HUES6 (cell line): ENCODE measurements at regions not wholly inside any gene's neighbourhood (a gene's known extent, or its start where the extent isn't known, plus 50 kb on each side); places are given as distances from the start of the nearest gene placed in this dataset.

Experiments used
- H3K27ac ChIP-seq: 2 replicates; pipeline ENCODE4 v1.7.0; 2013; ENCODE audit warnings: low read depth, mild to moderate bottlenecking, low read length, inconsistent platforms
- H3K27me3 ChIP-seq: 2 replicates; pipeline ENCODE4 v1.6.1; 2013; ENCODE audit warnings: low read length; ENCODE audit not compliant: control insufficient read depth, insufficient read depth
- H3K36me3 ChIP-seq: 2 replicates; pipeline ENCODE4 v1.6.1; 2013; ENCODE audit warnings: low read length; ENCODE audit not compliant: control insufficient read depth, insufficient read depth
- H3K4me1 ChIP-seq: 2 replicates; pipeline ENCODE4 v1.6.1; 2013; ENCODE audit warnings: low read length; ENCODE audit not compliant: control insufficient read depth, insufficient read depth
- H3K4me3 ChIP-seq: 2 replicates; pipeline ENCODE4 v1.5.1; 2013; ENCODE audit warnings: low read depth, low read length
- H3K9ac ChIP-seq: one replicate; pipeline ENCODE4 v1.6.1; 2013; ENCODE audit warnings: mild to moderate bottlenecking, low read length
- H3K9me3 ChIP-seq: 2 replicates; pipeline ENCODE4 v1.6.1; 2013; ENCODE audit warnings: low read depth, low read length; ENCODE audit not compliant: control insufficient read depth, insufficient read depth

- H3K9me3 ChIP-seq, result no peaks in the 10 kb centered on the region; the same call in 1 of the 2 replicates
- H3K4me1 ChIP-seq, result no peaks in the 10 kb centered on the region
- H3K9ac ChIP-seq, result no peak overlapping the region
- no peak overlapping the region for H3K27ac ChIP-seq
- H3K4me3 ChIP-seq, result no peak overlapping the region
- no peaks in the 10 kb centered on the region; the same call in 1 of the 2 replicates for H3K27me3 ChIP-seq
- no peaks in the 10 kb centered on the region for H3K36me3 ChIP-seq
Observed at GRCh38 chr5:135279328-135279727, 119.7 kb downstream of the MACROH2A1 start.

DNA sequence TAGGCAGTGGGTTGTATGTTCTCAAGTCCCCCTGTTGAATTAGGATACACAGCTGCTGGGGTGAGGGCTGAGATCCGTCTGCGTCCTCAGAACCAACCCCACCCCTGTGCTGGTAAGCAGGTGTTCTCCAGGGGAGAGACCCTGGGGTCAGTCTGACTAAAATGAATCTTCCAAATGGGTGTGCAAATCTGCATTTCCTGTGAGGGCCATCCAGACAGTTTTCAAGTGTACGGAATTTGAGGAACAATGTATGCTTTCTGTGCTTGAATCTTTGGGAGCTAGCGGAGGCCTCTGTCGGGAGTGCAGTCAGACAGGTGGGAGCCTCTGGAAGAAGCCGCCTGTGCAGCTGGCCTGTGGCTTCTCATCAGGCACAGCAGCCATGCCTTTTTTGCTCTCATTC lies 122.9 kb downstream of the MACROH2A1 start:
- no peaks in the 10 kb centered on the region; the same call in 1 of the 2 replicates for H3K4me1 ChIP-seq
- H3K9me3 ChIP-seq, result no peaks in the 10 kb centered on the region; the same call in 1 of the 2 replicates
- H3K9ac ChIP-seq, result no peak overlapping the region
- no peaks in the 10 kb centered on the region; the same call in 1 of the 2 replicates for H3K27me3 ChIP-seq
- H3K27ac ChIP-seq, result no peak overlapping the region
- H3K4me3 ChIP-seq, result no peak overlapping the region
- H3K36me3 ChIP-seq, result no peaks in the 10 kb centered on the region

GRCh38 chr5:135273212-135273611 lies 125.8 kb downstream of the MACROH2A1 start:
- Histone ChIP-seq H3K9me3 (no peaks in the 10 kb centered on the region), H3K36me3 (no peaks in the 10 kb centered on the region)

GRCh38 chr5:135272311-135272805 lies 126.7 kb downstream of the MACROH2A1 start:
- Histone ChIP-seq H3K9ac (peak overlapping the region; percentile 41), H3K9me3 (no peaks in the 10 kb centered on the region), H3K4me3 (no peak overlapping the region), H3K36me3 (no peaks in the 10 kb centered on the region), H3K27me3 (no peaks in the 10 kb centered on the region), H3K4me1 (no peaks in the 10 kb centered on the region; the same call in 1 of the 2 replicates), H3K27ac (no peak overlapping the region)

More at GRCh38 chr5:135273212-135273611, 125.8 kb downstream of the MACROH2A1 start:
- Histone ChIP-seq H3K4me3 (no peak overlapping the region), H3K27me3 (no peaks in the 10 kb centered on the region), H3K27ac (no peak overlapping the region), H3K4me1 (no peaks in the 10 kb centered on the region; the same call in 1 of the 2 replicates), H3K9ac (no peak overlapping the region)

DNA sequence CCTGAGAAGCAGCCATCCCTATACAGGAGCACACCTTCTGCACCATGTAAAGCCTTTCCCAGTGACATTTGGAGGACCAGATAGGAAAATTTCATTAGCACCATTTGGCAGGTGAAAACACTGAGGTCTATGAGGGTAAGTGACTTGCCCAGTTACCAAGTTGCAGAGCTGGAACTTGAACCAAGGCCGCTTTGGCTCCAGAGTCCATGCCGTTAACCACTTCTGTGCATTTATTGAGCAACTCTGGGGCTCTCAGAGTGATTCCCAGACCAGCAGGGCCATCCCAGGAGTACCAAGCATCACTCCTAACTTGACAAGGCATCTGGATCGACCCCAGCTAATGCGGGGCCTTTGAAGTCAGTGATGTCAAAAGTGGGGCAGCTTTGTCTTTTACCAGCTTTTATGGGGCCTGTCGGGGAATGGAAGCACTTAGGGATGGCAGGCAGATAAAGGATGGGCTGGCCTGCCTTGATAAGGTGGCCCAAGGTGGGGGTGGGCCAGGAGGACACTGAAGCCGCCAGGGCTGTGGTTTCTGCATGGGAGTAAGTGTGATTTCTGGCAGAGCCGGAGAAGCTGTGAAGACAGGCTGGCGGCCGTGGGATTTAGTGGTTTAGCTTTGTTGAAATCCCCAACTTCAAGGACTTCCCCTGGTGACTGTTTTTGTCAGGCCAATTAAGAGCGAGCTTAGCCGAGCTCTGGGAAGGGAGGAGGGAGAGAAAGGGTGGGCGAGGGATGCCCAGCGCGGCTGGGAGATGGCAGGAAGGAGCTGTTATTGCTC lies 127.3 kb downstream of the MACROH2A1 start:
- Histone ChIP-seq H3K4me3 (no peak overlapping the region), H3K27ac (no peak overlapping the region), H3K9me3 (no peaks in the 10 kb centered on the region), H3K36me3 (no peaks in the 10 kb centered on the region), H3K9ac (peak overlapping the region; percentile 41), H3K27me3 (no peaks in the 10 kb centered on the region), H3K4me1 (no peaks in the 10 kb centered on the region; the same call in 1 of the 2 replicates)

- H3K4me3 ChIP-seq, result no peak overlapping the region
- peaks cover 3% of the 10 kb centered on the region; the same call in 1 of the 2 replicates for H3K4me1 ChIP-seq
- H3K9ac ChIP-seq, result no peak overlapping the region
- no peaks in the 10 kb centered on the region for H3K9me3 ChIP-seq
- H3K27ac ChIP-seq, result no peak overlapping the region
- no peaks in the 10 kb centered on the region for H3K27me3 ChIP-seq
- no peaks in the 10 kb centered on the region for H3K36me3 ChIP-seq
Observed at GRCh38 chr5:135269931-135270421, 129.1 kb downstream of the MACROH2A1 start.

GRCh38 chr5:135269199-135269598 lies 129.8 kb downstream of the MACROH2A1 start:
- Histone ChIP-seq H3K9ac (no peak overlapping the region), H3K27ac (no peak overlapping the region), H3K9me3 (no peaks in the 10 kb centered on the region), H3K27me3 (no peaks in the 10 kb centered on the region), H3K4me1 (peaks cover 3% of the 10 kb centered on the region; the same call in 1 of the 2 replicates), H3K36me3 (no peaks in the 10 kb centered on the region), H3K4me3 (no peak overlapping the region)

DNA sequence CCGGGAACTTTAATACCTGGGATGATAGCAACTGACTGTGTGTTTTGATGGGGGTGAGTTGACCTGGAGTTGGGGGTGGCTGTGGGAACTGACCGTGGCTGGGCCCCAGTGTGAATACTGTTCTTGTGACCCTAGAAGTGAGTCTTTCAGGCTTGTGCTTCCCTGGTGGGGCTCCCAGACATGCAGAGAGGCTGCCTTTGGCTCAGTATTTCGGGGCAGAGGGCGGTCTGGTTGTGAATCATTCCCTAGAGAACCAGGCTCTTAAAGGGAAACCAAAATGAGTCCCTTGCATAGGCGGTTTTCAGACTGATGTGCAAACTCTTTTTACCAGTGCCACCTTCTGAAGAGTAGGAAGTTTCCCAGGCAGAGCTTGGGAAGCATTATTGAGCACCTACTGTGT lies 132.1 kb downstream of the MACROH2A1 start:
- Histone ChIP-seq H3K9me3 (peaks cover 3% of the 10 kb centered on the region; the same call in 1 of the 2 replicates), H3K9ac (no peak overlapping the region), H3K27ac (no peak overlapping the region)

DNA sequence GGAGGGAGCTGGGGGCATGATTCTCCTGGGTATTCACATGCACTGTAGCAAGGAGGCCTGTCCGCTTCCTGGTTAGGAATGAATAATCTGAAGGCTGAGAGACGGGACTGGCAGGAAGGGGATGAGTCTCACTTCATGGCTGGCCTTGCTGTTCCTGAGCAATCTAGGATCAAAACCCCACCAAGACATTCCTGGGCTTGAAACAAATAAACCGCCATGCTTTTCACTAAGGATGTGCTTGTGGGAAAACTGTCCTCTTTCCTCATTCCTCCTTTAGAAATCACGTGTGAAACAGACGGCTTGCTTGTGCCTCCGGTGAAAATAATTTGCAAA lies 132.8 kb downstream of the MACROH2A1 start:
- H3K36me3 ChIP-seq, result no peaks in the 10 kb centered on the region

More for the DNA sequence above, 132.1 kb downstream of the MACROH2A1 start:
- Histone ChIP-seq H3K4me3 (no peak overlapping the region), H3K27me3 (no peaks in the 10 kb centered on the region), H3K4me1 (peaks cover 3% of the 10 kb centered on the region; the same call in 1 of the 2 replicates), H3K36me3 (no peaks in the 10 kb centered on the region)

GRCh38 chr5:135265497-135266302 lies 133.3 kb downstream of the MACROH2A1 start:
- H3K36me3 ChIP-seq, result no peaks in the 10 kb centered on the region
- H3K27ac ChIP-seq, result no peak overlapping the region
- H3K9me3 ChIP-seq, result peaks cover 3% of the 10 kb centered on the region; the same call in 1 of the 2 replicates
- no peaks in the 10 kb centered on the region for H3K27me3 ChIP-seq
- H3K9ac ChIP-seq, result no peak overlapping the region
- H3K4me1 ChIP-seq, result peaks cover 3% of the 10 kb centered on the region; the same call in 1 of the 2 replicates
- no peak overlapping the region for H3K4me3 ChIP-seq

More for the DNA sequence above, 132.8 kb downstream of the MACROH2A1 start:
- Histone ChIP-seq H3K27ac (no peak overlapping the region), H3K9ac (no peak overlapping the region), H3K9me3 (peaks cover 3% of the 10 kb centered on the region; the same call in 1 of the 2 replicates), H3K4me1 (peaks cover 3% of the 10 kb centered on the region; the same call in 1 of the 2 replicates), H3K27me3 (no peaks in the 10 kb centered on the region), H3K4me3 (no peak overlapping the region)
